Trophoblast cell (in vitro differentiated cells and primary cell): ENCODE measurements at regions not wholly inside any gene's neighbourhood (a gene's known extent, or its start where the extent isn't known, plus 50 kb on each side); places are given as distances from the start of the nearest gene placed in this dataset.
A peak's percentile ranks its signal among the peaks of the same experiment; 100 is the strongest.

Experiments used
- DNase-seq, 2 donors: peaks; one replicate each; pipeline ENCODE4 v3.0.0-alpha.2; 2016
- H2AFZ ChIP-seq: 2 replicates; pipeline ENCODE4 v1.6.1; 2013; ENCODE audit warnings: low read length, moderate library complexity, mild to moderate bottlenecking; ENCODE audit not compliant: insufficient read depth, poor library complexity
- H2AK5ac ChIP-seq: 2 replicates; pipeline ENCODE4 v1.6.1; 2013; ENCODE audit warnings: mild to moderate bottlenecking, low read length
- H2BK120ac ChIP-seq: 2 replicates; pipeline ENCODE4 v1.6.1; 2013; ENCODE audit warnings: low read length, mild to moderate bottlenecking, moderate library complexity; ENCODE audit not compliant: insufficient read depth, poor library complexity
- H2BK12ac ChIP-seq: 2 replicates; pipeline ENCODE4 v1.6.1; 2013; ENCODE audit warnings: mild to moderate bottlenecking, low read length, moderate library complexity
- H2BK5ac ChIP-seq: 2 replicates; pipeline ENCODE4 v1.6.1; 2013; ENCODE audit warnings: low read length, low read depth, moderate library complexity, mild to moderate bottlenecking; ENCODE audit not compliant: poor library complexity
- H3K14ac ChIP-seq: 2 replicates; pipeline ENCODE4 v1.6.1; 2013; ENCODE audit warnings: mild to moderate bottlenecking, low read length
- H3K18ac ChIP-seq: 2 replicates; pipeline ENCODE4 v1.6.1; 2013; ENCODE audit warnings: mild to moderate bottlenecking, low read length
- H3K23ac ChIP-seq: 2 replicates; pipeline ENCODE4 v1.6.1; 2013; ENCODE audit warnings: low read length
- H3K27ac ChIP-seq: 2 replicates; pipeline ENCODE4 v1.5.1; 2013; ENCODE audit warnings: low read depth, mild to moderate bottlenecking, inconsistent platforms, low read length, moderate library complexity
- H3K27me3 ChIP-seq: 2 replicates; pipeline ENCODE4 v1.6.1; 2013; ENCODE audit warnings: inconsistent platforms, mild to moderate bottlenecking, low read length, moderate library complexity; ENCODE audit not compliant: insufficient read depth
- H3K36me3 ChIP-seq, 2 experiments: 1 replicate in 1 of 2; 2 replicates in 1 of 2; pipeline ENCODE4 v1.6.1; 2013; ENCODE audit warnings: low read length in 2 of 2, mild to moderate bottlenecking in 2 of 2, moderate library complexity in 1 of 2; ENCODE audit not compliant: insufficient read depth in 2 of 2, control insufficient read depth in 1 of 2
- H3K4ac ChIP-seq: 2 replicates; pipeline ENCODE4 v1.6.1; 2013; ENCODE audit warnings: low read depth, mild to moderate bottlenecking, low read length, moderate library complexity
- H3K4me1 ChIP-seq, 2 experiments: 1 replicate in 1 of 2; 2 replicates in 1 of 2; pipeline ENCODE4 v1.6.1; 2013; ENCODE audit warnings: low read length in 2 of 2, mild to moderate bottlenecking in 2 of 2, moderate library complexity in 1 of 2; ENCODE audit not compliant: insufficient read depth in 2 of 2, control insufficient read depth in 1 of 2
- H3K4me2 ChIP-seq: 2 replicates; pipeline ENCODE4 v1.6.1; 2013; ENCODE audit warnings: inconsistent platforms, mild to moderate bottlenecking, low read length, moderate library complexity
- H3K4me3 ChIP-seq: 2 replicates; pipeline ENCODE4 v1.5.1; 2013; ENCODE audit warnings: mild to moderate bottlenecking, low read depth, low read length, inconsistent platforms
- H3K79me1 ChIP-seq: one replicate; pipeline ENCODE4 v1.6.1; 2013; ENCODE audit warnings: low read length
- H3K79me2 ChIP-seq: 2 replicates; pipeline ENCODE4 v1.6.1; 2013; ENCODE audit warnings: low read length, mild to moderate bottlenecking; ENCODE audit not compliant: control insufficient read depth, insufficient read depth, poor library complexity
- H3K9ac ChIP-seq: 2 replicates; pipeline ENCODE4 v1.6.1; 2013; ENCODE audit warnings: mild to moderate bottlenecking, low read length
- H3K9me3 ChIP-seq: 2 replicates; pipeline ENCODE4 v1.6.1; 2013; ENCODE audit warnings: low read depth, mild to moderate bottlenecking, control low read depth, inconsistent platforms, low read length; ENCODE audit not compliant: insufficient read depth
- H4K12ac ChIP-seq: 2 replicates; pipeline ENCODE4 v1.6.1; 2013; ENCODE audit warnings: low read depth, mild to moderate bottlenecking, low read length, moderate library complexity
- H4K8ac ChIP-seq: 2 replicates; pipeline ENCODE4 v1.6.1; 2013; ENCODE audit warnings: low read depth, mild to moderate bottlenecking, low read length, moderate library complexity
- H4K91ac ChIP-seq: one replicate; pipeline ENCODE4 v1.6.1; 2013; ENCODE audit warnings: low read depth, mild to moderate bottlenecking, low read length, moderate library complexity
- whole genome bisulfite sequencing: extraction: QIAGEN DNeasy Blood & Tissue Kit; methylation state at CpG from one replicate; pipeline ENCODE4 v1.1.7; 2013; ENCODE audit warnings: missing lambda C conversion rate; ENCODE audit not compliant: insufficient read length, insufficient coverage; ENCODE audit errors: extremely low coverage; 5-methylcytosine and 5-hydroxymethylcytosine counted together

- peaks cover 3 to 5% of the 10 kb centered on the region in 2 experiments for H3K4me1 ChIP-seq
- H3K27ac ChIP-seq, result peak overlapping the region; percentile 72
- H2BK120ac ChIP-seq, result no peak overlapping the region
- no peak overlapping the region for H3K4me2 ChIP-seq
- no peak overlapping the region for H3K9ac ChIP-seq
- DNase-seq, result peak; percentile 64 to 76
- H4K8ac ChIP-seq, result peak overlapping the region; percentile 54
- no peak overlapping the region for H3K4me3 ChIP-seq
- H4K12ac ChIP-seq, result no peak overlapping the region
- peak overlapping the region; percentile 69 for H3K14ac ChIP-seq
- no peak overlapping the region for H2AFZ ChIP-seq
- WGBS, result no CpG with 5 or more reads among the region's 6 CpGs
- H3K9me3 ChIP-seq, result no peaks in the 10 kb centered on the region
- H2AK5ac ChIP-seq, result no peak overlapping the region
- H3K79me2 ChIP-seq, result no peaks in the 10 kb centered on the region
- H3K18ac ChIP-seq, result no peak overlapping the region
- no peak overlapping the region for H3K23ac ChIP-seq
- H3K27me3 ChIP-seq, result no peaks in the 10 kb centered on the region
- H3K4ac ChIP-seq, result no peak overlapping the region
- peak overlapping the region; percentile 4 for H4K91ac ChIP-seq
- peaks cover 2% of the 10 kb centered on the region for H3K79me1 ChIP-seq
- H2BK12ac ChIP-seq, result peak overlapping the region; percentile 19
- H3K36me3 ChIP-seq, result no peaks in the 10 kb centered on the region
- H2BK5ac ChIP-seq, result peak overlapping the region; percentile 41
Measured at GRCh38 chr4:61094854-61095598, 105.1 kb upstream of the ADGRL3 start.

- no peak overlapping the region for H2AK5ac ChIP-seq
Measured at GRCh38 chr4:61128682-61129081, 71.4 kb upstream of the ADGRL3 start.

GRCh38 chr4:61129971-61130370, 70.2 kb upstream of the ADGRL3 start:
- Histone ChIP-seq H3K23ac (no peak overlapping the region), H3K4me2 (no peak overlapping the region), H3K27ac (no peak overlapping the region), H4K12ac (no peak overlapping the region), H3K9ac (no peak overlapping the region), H3K79me2 (no peaks in the 10 kb centered on the region), H2AK5ac (no peak overlapping the region), H2BK120ac (no peak overlapping the region), H2BK12ac (no peak overlapping the region), H4K91ac (no peak overlapping the region), H3K14ac (no peak overlapping the region), H3K4me3 (no peak overlapping the region), H2BK5ac (no peak overlapping the region), H3K4ac (no peak overlapping the region), H3K79me1 (no peaks in the 10 kb centered on the region), H3K4me1 (no peaks in the 10 kb centered on the region), H2AFZ (no peak overlapping the region), H3K27me3 (no peaks in the 10 kb centered on the region), H3K36me3 (no peaks in the 10 kb centered on the region), H3K18ac (no peak overlapping the region), H4K8ac (no peak overlapping the region), H3K9me3 (peaks cover 2% of the 10 kb centered on the region)
- no CpG with 5 or more reads among the region's 5 CpGs for WGBS
- DNase-seq, result no peak

More at GRCh38 chr4:61128682-61129081, 71.4 kb upstream of the ADGRL3 start:
- Histone ChIP-seq H3K4me1 (no peaks in the 10 kb centered on the region), H2BK12ac (no peak overlapping the region), H3K18ac (no peak overlapping the region), H4K91ac (no peak overlapping the region), H3K4me3 (no peak overlapping the region), H3K23ac (no peak overlapping the region), H3K9ac (no peak overlapping the region), H3K9me3 (peaks cover 2% of the 10 kb centered on the region), H3K4ac (no peak overlapping the region), H3K27me3 (no peaks in the 10 kb centered on the region), H3K27ac (no peak overlapping the region), H3K36me3 (no peaks in the 10 kb centered on the region), H2BK5ac (no peak overlapping the region), H3K79me2 (no peaks in the 10 kb centered on the region), H3K4me2 (no peak overlapping the region), H2AFZ (no peak overlapping the region), H2BK120ac (no peak overlapping the region), H3K14ac (no peak overlapping the region), H4K8ac (no peak overlapping the region), H4K12ac (no peak overlapping the region), H3K79me1 (no peaks in the 10 kb centered on the region)
- WGBS, result no CpG with 5 or more reads among the region's 3 CpGs
- no peak for DNase-seq

- Histone ChIP-seq H2BK12ac (no peak overlapping the region), H4K91ac (no peak overlapping the region), H3K9me3 (no peaks in the 10 kb centered on the region), H3K4me1 (no peaks in the 10 kb centered on the region), H3K14ac (no peak overlapping the region), H3K27ac (no peak overlapping the region), H3K4ac (no peak overlapping the region), H2AK5ac (no peak overlapping the region), H3K27me3 (no peaks in the 10 kb centered on the region), H2BK120ac (no peak overlapping the region), H3K36me3 (no peaks in the 10 kb centered on the region), H3K4me3 (no peak overlapping the region), H4K8ac (no peak overlapping the region), H3K23ac (no peak overlapping the region), H3K4me2 (no peak overlapping the region), H3K79me1 (peaks cover 4% of the 10 kb centered on the region), H3K79me2 (no peaks in the 10 kb centered on the region), H4K12ac (no peak overlapping the region), H2AFZ (no peak overlapping the region), H3K18ac (no peak overlapping the region), H3K9ac (no peak overlapping the region), H2BK5ac (no peak overlapping the region)
- peak; percentile 42 to 85 for DNase-seq
- no CpG with 5 or more reads among the region's 1 CpG for WGBS
Measured at GRCh38 chr4:61143461-61143860, 56.7 kb upstream of the ADGRL3 start.
